ENCODE measurements at regions not wholly inside any gene's neighbourhood (a gene's known extent, or its start where the extent isn't known, plus 50 kb on each side); places are given as distances from the start of the nearest gene placed in this dataset.

- Histone ChIP-seq H3K27me3 (ENCODE audit: control insufficient read depth, insufficient read depth, low read length) (no peaks in the 10 kb centered on the region), H3K36me3 (ENCODE audit: control insufficient read depth, insufficient read depth, low read length) (no peaks in the 10 kb centered on the region), H3K4me3 (ENCODE audit: low read depth, low read length) (no peak overlapping the region)
- DNase-seq (ENCODE audit: low read depth), result no peak
- no peak for TF ChIP-seq CTCF (IDR thresholded peaks at IDR 0.05; ENCODE audit: insufficient read depth, low read length, poor library complexity, severe bottlenecking)
Observed at GRCh38 chr2:176826984-176827668, 385.5 kb upstream of the HNRNPA3 start.

- no peak for DNase-seq (ENCODE audit: low read depth)
- no peak overlapping the region for H3K4me3 ChIP-seq (ENCODE audit: low read depth, low read length)
- peak; percentile 38 for TF ChIP-seq CTCF (IDR thresholded peaks at IDR 0.05; ENCODE audit: insufficient read depth, low read length, poor library complexity, severe bottlenecking)
- no peaks in the 10 kb centered on the region for H3K27me3 ChIP-seq (ENCODE audit: control insufficient read depth, insufficient read depth, low read length)
- H3K36me3 ChIP-seq (ENCODE audit: control insufficient read depth, insufficient read depth, low read length), result no peaks in the 10 kb centered on the region
Observed at GRCh38 chr2:176830362-176830761, 382.2 kb upstream of the HNRNPA3 start.

- Histone ChIP-seq H3K27me3 (ENCODE audit: control insufficient read depth, insufficient read depth, low read length) (no peaks in the 10 kb centered on the region), H3K4me3 (ENCODE audit: low read depth, low read length) (no peak overlapping the region), H3K36me3 (ENCODE audit: control insufficient read depth, insufficient read depth, low read length) (no peaks in the 10 kb centered on the region)
- no peak for DNase-seq (ENCODE audit: low read depth)
- TF ChIP-seq CTCF (IDR thresholded peaks at IDR 0.05; ENCODE audit: insufficient read depth, low read length, poor library complexity, severe bottlenecking), result no peak
Observed at GRCh38 chr2:176832086-176832485, 380.5 kb upstream of the HNRNPA3 start.

- Histone ChIP-seq H3K27me3 (ENCODE audit: control insufficient read depth, insufficient read depth, low read length) (no peaks in the 10 kb centered on the region), H3K36me3 (ENCODE audit: control insufficient read depth, insufficient read depth, low read length) (no peaks in the 10 kb centered on the region), H3K4me3 (ENCODE audit: low read depth, low read length) (no peak overlapping the region)
- TF ChIP-seq CTCF (IDR thresholded peaks at IDR 0.05; ENCODE audit: insufficient read depth, low read length, poor library complexity, severe bottlenecking), result no peak
- DNase-seq (ENCODE audit: low read depth), result no peak
Observed at GRCh38 chr2:176833671-176834070, 378.9 kb upstream of the HNRNPA3 start.

GRCh38 chr2:176834226-176834625 lies 378.4 kb upstream of the HNRNPA3 start:
- no peaks in the 10 kb centered on the region for H3K27me3 ChIP-seq (ENCODE audit: control insufficient read depth, insufficient read depth, low read length)
- no peak for DNase-seq (ENCODE audit: low read depth)
- TF ChIP-seq CTCF (IDR thresholded peaks at IDR 0.05; ENCODE audit: insufficient read depth, low read length, poor library complexity, severe bottlenecking), result no peak
- no peaks in the 10 kb centered on the region for H3K36me3 ChIP-seq (ENCODE audit: control insufficient read depth, insufficient read depth, low read length)
- H3K4me3 ChIP-seq (ENCODE audit: low read depth, low read length), result no peak overlapping the region

GRCh38 chr2:176843208-176843607 lies 369.4 kb upstream of the HNRNPA3 start:
- Histone ChIP-seq H3K4me3 (ENCODE audit: low read depth, low read length) (no peak overlapping the region), H3K36me3 (ENCODE audit: control insufficient read depth, insufficient read depth, low read length) (no peaks in the 10 kb centered on the region), H3K27me3 (ENCODE audit: control insufficient read depth, insufficient read depth, low read length) (no peaks in the 10 kb centered on the region)
- no peak for TF ChIP-seq CTCF (IDR thresholded peaks at IDR 0.05; ENCODE audit: insufficient read depth, low read length, poor library complexity, severe bottlenecking)
- DNase-seq (ENCODE audit: low read depth), result no peak
